SKM-1 (cell line): ENCODE measurements at regions not wholly inside any gene's neighbourhood (a gene's known extent, or its start where the extent isn't known, plus 50 kb on each side); places are given as distances from the start of the nearest gene placed in this dataset.
"Not testable (repeated sequence)": the region's sequence is repeated elsewhere in the genome, so short reads cannot be mapped to it uniquely, and the experiment has no call there.

ENCODE experiments used
- DNase-seq: peaks from one replicate; lab custom pipeline; 2025; ENCODE audit not compliant: unreplicated experiment; lab: John Stamatoyannopoulos, UW

- no peak for DNase-seq
These were observed 1035.4 kb upstream of the ZEB2 start for GRCh38 chr2:145555360-145555759.

- no peak for DNase-seq
These were observed 1031.8 kb upstream of the ZEB2 start for GRCh38 chr2:145551686-145552085.

- DNase-seq = no peak
These were observed 1028.6 kb upstream of the ZEB2 start for GRCh38 chr2:145548479-145548878.

- no peak for DNase-seq
These were observed 1027.7 kb upstream of the ZEB2 start for GRCh38 chr2:145547620-145548019.

GRCh38 chr2:145546091-145546490 is 1026.2 kb upstream of the ZEB2 start:
- no peak for DNase-seq

- no peak for DNase-seq
These were observed 1023.9 kb upstream of the ZEB2 start for GRCh38 chr2:145543856-145544255.

GRCh38 chr2:145543155-145543554 is 1023.2 kb upstream of the ZEB2 start:
- no peak for DNase-seq

GRCh38 chr2:145541028-145541427 is 1021.1 kb upstream of the ZEB2 start:
- no peak for DNase-seq

GRCh38 chr2:145538661-145539350 is 1018.9 kb upstream of the ZEB2 start:
- no peak for DNase-seq

GRCh38 chr2:145530653-145531052 is 1010.7 kb upstream of the ZEB2 start:
- DNase-seq = no peak

GRCh38 chr2:145524836-145525235 is 1004.9 kb upstream of the ZEB2 start:
- no peak for DNase-seq

- DNase-seq = no peak
These were observed 1004.4 kb upstream of the ZEB2 start for GRCh38 chr2:145524303-145524702.

GRCh38 chr2:145519254-145519653 is 999.3 kb upstream of the ZEB2 start:
- DNase-seq = not testable (repeated sequence)

GRCh38 chr2:145511946-145512345 is 992.0 kb upstream of the ZEB2 start:
- DNase-seq = no peak

GRCh38 chr2:145503511-145503910 is 983.6 kb upstream of the ZEB2 start:
- no peak for DNase-seq

GRCh38 chr2:145501920-145502319 is 982.0 kb upstream of the ZEB2 start:
- no peak for DNase-seq

GRCh38 chr2:145495590-145495989 is 975.7 kb upstream of the ZEB2 start:
- no peak for DNase-seq

- DNase-seq = no peak
These were observed 974.5 kb upstream of the ZEB2 start for GRCh38 chr2:145494441-145494840.

GRCh38 chr2:145488571-145488970 is 968.7 kb upstream of the ZEB2 start:
- no peak for DNase-seq

- no peak for DNase-seq
These were observed 964.7 kb upstream of the ZEB2 start for GRCh38 chr2:145484448-145485097.

GRCh38 chr2:145483854-145484253 is 963.9 kb upstream of the ZEB2 start:
- no peak for DNase-seq

- DNase-seq = no peak
These were observed 961.5 kb upstream of the ZEB2 start for GRCh38 chr2:145481334-145481922.
